Cerebellar cortex (tissue), 1 donor: ENCODE measurements at regions not wholly inside any gene's neighbourhood (a gene's known extent, or its start where the extent isn't known, plus 50 kb on each side); places are given as distances from the start of the nearest gene placed in this dataset.

ENCODE experiments used
- DNase-seq: peaks from one replicate; pipeline ENCODE4 v3.0.0-alpha.2; 2015; ENCODE audit warnings: low spot score

DNA sequence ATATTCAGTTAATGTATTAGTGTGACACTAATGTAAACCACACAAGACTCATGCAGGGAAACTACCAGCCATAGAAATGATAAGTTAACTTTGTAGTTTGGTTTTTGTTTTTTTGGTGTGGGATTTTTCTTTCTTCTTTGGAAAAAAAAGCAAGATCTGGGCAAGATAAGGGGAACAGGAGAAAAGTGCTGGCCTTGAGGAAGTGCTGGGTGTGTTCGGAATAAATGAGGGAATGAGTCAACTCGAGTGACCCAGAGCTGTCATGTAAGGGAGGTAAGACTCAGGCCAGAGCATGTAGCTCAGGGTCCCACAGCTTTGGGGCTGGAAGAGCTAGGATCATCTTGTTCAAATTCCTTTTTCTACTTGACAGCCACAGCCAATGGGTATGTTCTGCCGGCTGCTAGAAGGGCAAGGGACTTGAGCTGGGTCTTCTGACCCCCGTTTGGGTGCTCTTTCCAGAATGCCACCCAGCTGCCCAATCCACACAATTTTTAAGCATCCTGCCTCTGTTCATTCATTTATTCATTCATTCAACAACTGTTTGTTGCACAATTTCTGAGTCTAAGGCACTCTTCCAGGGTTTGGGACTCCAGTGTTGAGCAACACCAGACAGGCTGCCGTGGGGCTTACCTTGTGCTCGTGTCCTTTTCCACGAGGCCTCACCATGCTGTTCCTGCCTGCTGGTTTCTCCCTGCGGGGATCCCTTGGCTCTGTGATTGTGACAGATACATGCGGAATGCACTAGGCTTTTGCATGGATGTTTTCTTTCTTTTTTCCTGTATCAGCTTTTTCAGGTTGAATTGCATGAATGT is 54.5 kb downstream of the CLDN34 start:
- DNase-seq, result no peak

DNA sequence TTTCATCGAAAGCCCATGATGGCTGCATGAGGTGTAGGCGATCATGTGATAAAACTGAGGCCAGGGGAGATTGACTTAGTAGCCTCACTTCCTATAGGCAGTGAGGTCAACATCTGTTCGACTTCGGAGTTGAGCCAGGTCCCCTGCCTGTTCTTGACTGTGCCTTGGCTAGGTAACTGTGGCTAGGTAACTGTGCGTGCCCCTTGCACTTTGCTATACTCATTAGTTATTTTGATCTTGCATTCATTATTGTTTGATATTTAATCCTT is 55.0 kb downstream of the CLDN34 start:
- no peak for DNase-seq

DNA sequence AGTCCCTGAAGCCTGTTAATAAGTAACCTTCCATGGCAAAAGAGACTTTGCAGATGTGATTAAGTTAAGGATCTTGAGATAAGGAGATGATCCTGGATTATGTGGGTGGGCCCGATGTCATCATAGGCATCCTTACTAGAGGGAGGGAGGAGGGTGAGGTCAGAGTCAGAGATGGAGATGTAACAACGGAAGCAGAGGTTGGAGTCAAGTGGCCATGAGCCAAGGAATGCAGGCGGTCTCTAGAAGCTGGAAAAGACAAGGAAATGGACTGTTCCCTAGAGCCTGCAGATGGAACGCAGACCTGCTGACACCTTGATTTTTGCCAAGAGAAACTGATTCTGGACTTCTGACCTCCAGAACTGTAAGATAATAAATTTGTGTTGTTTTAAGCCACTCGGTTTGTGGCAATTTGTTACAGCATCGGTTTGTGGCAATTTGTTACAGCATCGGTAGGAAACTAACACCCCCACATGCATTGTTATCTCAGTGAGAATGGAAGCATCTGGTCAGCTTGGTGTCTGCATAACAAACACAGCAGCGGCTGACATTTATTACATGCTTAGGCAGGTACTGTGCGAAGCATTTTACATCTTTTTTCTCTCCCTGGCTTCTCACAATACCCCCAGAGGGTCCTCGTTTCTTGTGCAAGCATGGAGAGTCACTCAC is 55.6 kb downstream of the CLDN34 start:
- no peak for DNase-seq

DNA sequence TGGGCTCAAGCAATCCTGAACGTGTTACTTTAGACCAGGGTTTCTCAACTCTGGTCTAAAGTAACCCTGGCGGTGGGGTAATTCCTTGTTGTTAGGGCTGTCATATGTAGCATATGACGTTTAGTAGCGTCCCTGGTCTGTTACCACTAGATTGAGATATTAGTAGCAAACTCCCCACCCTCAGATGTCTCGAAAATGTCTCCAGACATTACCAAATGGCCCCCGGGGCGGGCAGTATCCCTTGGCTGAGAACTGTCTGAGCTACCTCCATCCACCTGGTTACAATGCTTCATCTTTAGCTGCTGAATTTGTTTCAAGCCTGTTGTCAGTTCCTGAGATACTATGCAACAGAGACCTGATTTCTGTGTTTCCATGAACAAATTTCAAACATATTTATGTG is 56.7 kb downstream of the CLDN34 start:
- DNase-seq, result no peak

- no peak for DNase-seq
Measured at GRCh38 chrX:10025742-10026493, 58.8 kb downstream of the CLDN34 start.

DNA sequence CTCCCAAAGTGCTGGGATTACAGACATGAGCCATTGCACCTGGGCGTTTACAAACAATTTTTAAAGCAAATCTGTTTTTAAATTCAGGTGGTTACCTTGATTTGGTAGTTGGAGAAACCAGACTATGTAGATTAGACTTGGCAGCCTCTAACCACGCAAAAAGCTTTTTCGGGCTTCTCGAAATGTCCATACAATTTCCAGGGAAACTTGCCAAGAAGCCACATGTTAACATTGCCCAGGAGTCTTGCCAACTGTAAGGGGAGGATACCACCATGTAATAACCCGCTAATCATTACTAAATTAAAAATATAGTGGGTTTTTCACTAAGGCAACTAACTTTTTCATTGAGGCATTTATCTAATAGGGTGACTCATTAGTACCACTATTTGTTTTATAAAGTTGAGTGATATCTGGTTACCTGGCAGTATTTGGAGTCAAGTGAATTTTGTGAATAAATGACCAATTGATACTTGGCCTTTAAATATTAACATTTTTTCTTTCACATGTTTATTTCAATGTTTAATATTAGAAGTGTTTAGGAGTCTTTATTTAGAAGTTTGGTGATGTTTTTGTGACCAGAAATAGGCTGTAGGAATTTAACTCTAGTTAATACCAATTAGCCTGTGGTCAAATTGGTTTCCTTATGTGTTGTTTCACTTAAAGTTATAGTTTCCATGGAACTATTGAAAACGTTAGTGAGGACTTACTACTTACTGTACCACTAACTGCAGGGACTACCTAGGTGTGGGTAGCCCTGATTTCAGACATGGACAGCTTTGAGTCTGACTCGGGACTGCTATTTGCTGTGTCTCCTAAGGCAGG is 61.3 kb downstream of the CLDN34 start:
- no peak for DNase-seq

GRCh38 chrX:10030570-10030969 is 63.4 kb downstream of the CLDN34 start:
- no peak for DNase-seq

GRCh38 chrX:10031746-10032145 is 64.6 kb downstream of the CLDN34 start:
- no peak for DNase-seq

- DNase-seq, result no peak
Measured at GRCh38 chrX:10032147-10032546, 65.0 kb downstream of the CLDN34 start.

- no peak for DNase-seq
Measured at GRCh38 chrX:10033375-10034007, 66.3 kb downstream of the CLDN34 start.

GRCh38 chrX:10034740-10035260 is 67.6 kb downstream of the CLDN34 start:
- no peak for DNase-seq

DNA sequence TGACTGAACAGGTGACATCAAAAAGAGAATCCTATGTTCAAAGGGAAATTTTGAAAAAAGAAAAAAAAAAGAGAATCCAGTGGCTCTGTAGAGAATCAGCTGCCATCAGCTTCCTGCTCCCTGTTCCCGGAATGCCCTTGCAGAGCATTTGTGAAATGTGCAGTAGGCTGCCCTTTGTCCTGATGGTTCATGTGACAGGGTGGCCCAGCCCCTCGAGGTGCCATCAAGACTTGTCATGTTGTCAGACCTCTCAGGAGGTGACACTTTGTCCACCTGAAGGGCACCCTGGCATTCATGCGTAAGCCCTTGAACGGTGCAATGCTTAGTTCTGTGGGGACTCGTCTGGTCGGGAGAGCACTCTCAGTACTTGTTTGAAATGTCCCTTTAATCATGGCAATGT is 71.4 kb downstream of the CLDN34 start:
- no peak for DNase-seq

GRCh38 chrX:10039821-10040793 is 72.9 kb downstream of the CLDN34 start:
- DNase-seq, result no peak

DNA sequence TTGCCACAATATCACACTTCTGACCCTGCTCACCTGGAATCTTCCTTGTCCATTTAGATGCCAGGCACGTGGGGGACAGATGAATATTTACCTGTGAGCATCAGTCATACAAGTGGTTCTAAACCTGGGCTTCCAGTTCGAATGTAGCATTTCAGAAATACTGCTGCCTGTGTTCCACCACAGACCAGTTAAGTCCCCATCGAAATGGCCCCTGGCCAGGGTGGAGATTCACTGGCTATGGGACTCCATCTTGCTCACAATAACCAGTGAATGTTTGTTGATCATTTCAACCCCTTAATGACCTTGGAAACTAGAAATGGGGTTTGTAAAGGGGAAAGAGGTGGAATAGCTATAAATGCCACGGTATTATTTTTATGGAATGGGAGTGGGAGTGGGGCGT is 73.8 kb downstream of the CLDN34 start:
- DNase-seq, result no peak

DNA sequence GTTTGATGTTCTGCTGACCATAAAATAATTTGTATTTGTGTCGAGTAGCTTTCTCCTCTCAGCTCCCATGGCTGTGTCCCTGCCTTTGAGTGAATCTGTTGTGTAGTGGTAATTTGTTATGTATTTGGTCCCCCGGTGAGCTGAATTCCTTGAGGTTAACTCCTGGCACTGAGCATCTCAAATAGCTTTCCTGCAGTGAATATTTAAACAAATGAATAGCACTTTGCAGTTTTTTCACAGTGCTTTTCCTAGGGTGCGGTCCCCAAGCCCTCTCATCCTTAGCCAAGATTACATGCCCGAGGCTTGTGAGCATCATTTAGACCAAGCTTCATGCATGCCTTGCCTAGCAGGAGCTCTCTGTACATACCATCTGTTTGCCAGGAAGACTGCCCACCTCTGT is 74.2 kb downstream of the CLDN34 start:
- no peak for DNase-seq

DNA sequence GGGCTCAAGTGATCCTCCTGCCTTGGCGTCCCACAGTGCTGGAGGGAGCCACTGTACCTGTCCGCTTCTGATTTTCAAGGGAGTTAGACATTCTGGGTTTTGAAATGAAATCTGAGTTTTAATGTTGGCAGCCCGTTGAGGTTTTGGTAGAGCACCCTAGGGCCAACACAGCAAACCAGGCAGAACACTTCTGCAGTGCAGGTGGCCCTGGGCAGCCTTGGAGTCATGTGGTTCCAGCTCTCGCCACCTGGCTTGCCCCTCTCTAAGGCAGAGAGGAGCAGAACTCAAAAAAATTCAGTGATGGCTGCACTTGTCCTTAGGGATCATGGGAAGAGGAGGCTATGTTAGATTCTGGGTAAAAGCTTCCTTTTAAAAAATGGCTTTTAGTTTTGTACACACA is 74.9 kb downstream of the CLDN34 start:
- DNase-seq, result no peak

DNA sequence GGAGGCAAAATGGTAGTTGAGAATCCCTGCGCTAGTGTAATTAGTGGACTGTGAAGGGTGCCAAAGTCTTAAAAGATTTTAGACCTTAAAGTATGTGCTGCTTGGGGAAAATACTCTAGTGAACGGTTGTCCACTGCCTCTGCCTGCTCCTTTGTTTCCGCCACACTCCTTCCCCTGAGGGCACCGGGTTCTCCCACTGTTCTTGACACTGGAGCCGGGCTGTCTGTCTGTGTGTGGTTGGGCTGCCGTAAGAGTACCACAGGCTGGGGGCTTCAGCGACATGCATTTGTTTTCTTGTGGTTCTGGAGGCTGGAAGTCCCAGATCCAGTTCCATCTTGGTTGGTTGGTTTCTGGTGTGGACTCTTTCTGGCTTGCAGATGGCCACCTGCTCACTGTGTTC is 76.2 kb downstream of the CLDN34 start:
- DNase-seq, result no peak

DNA sequence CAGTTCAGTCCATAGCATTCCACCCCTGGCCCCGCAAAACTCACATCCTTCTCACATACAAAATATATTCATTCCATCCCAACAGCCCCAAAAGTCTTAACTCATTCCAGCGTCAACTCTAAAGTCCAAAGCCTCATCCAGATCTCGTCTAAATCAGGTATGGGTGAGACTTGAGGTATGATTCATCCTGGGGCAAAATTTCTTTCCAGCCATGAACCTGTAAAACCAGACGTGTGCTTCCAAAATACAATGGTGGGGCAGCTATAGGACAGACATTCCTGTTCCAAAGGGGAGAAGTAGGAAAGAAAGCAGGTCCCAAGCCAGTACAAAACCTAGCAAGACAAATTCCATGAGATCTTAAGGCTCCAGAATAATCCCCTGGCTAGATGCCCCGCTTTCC is 76.9 kb downstream of the CLDN34 start:
- DNase-seq, result no peak

DNA sequence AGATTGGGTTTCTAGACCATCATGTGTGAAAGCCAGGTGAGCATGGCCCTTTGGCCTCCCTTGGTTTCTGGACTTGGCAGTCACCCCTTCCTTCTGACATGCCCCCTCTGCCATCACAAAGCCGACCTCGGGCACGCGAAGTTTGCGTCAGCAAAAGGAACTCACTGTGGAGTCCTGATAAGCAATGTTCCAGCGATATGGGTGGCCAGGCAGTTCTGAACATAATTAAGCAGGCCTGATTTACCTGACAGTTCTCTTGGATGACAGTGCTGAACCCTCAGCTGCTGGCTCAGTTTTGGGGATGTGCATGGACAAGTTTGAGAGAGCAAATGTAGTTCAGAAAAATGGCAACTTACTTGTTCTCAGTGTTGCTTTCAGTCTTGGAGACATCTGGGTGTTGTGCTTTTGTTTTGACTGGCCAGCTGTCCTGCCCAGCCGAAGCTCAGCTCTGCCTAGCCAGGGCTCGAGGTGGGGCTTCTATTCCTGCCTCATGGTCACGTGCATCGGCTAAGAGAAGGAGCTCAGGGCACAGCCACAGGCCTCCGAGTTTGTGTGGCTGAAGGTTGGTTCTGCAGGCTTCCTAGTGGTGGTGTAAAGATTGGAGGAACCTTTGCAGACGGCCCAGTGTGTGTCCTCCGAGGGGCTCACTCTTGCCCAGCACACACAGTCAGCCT is 78.3 kb downstream of the CLDN34 start:
- no peak for DNase-seq

- no peak for DNase-seq
Measured at GRCh38 chrX:10047133-10047532, 80.0 kb downstream of the CLDN34 start.
